C1 segment of cervical spinal cord (tissue), 14 donors: ENCODE measurements at regions not wholly inside any gene's neighbourhood (a gene's known extent, or its start where the extent isn't known, plus 50 kb on each side); places are given as distances from the start of the nearest gene placed in this dataset.
"Not testable (repeated sequence)": the region's sequence is repeated elsewhere in the genome, so short reads cannot be mapped to it uniquely, and the experiment has no call there.

Experiments
- DNase-seq, 14 donors: peaks; one replicate each; lab custom pipeline; 2025; lab: John Stamatoyannopoulos, UW

DNA sequence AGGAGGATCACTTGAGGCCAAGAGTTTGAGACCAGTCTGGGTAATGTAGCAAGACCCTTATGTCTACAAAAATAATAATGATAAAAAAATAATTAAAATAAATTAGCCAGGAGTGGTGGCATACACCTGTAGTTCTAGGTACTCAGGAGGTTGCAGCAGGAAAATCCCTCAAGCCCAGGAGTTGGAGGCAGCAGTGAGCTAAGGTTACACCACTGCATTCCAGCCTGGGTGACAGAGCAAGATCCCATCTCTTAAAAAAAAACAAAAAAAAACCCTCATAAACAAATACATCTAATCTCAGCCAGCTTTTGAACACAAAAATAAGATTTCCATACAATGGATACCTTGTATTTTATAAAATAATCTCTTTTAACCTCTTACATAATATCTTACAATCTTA is 363.3 kb upstream of the KLF4 start:
- no peak for DNase-seq

GRCh38 chr9:107850653-107851052 is 361.1 kb upstream of the KLF4 start:
- DNase-seq = no peak

DNA sequence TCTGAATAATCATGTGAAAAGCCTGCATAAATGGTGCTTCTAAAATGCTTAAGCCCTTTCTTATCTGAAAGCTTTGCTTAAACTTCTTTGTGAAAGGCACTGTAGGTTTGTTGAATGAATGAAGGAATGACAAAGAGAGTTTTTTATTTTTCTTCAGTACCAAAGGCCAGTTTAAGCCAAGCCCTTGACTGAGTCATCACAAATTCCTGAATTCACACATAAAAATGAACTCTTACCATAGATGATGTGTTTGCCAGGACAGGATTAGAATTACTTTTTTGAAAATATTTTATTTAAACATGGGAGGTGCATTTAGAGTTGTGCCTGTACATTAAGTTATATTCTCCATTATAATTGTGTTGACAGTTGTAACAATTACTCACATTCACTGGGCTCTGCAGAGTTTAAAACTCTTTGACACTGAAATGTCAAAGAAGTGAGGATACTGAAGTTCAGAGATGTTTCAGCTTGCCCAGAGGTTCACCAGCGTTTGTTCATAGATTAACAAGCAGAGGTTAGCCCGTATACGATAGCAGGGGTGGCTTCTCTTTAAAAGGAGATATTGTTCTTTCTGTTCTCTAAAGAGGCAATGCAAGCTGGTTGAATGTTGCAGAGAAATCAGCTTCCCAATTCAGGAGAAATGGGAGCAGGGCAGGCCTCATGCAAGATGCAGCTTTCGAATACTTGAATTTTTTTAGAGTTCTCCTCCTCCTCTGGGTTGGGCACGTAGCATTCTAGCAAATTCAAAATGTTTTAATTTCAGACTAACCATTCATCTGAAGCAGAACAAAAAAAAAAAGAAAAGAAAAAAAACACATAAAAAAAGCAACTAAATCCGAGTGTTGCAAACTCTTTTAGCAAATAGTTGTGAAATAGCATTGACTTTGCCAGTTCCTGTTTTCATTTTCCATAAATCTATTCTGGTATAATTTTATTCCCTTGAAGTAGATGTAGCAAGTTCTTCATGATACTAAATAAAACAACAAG is 358.7 kb upstream of the KLF4 start:
- no peak for DNase-seq

GRCh38 chr9:107842530-107842929 is 353.0 kb upstream of the KLF4 start:
- DNase-seq = no peak

- DNase-seq = no peak
These were observed 351.5 kb upstream of the KLF4 start for GRCh38 chr9:107841076-107841475.

DNA sequence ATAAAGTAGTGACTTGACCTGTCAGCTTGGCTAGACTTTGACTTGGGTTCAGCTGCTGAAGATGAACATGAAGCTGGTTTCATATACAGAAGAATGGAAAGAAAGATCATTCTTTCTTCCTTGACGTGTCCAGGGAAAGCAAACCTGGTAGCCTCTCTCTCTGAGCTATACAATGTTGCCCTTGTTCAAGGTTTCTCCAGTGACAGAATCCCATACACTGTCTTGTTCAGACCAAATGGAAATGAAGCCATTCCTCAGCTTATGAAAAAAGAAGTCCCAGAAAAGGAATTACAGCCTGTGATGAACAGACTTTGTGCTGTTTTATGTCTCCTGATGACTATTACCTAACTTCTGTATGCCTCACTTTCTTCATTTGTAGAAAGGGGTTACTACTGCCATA is 349.8 kb upstream of the KLF4 start:
- no peak for DNase-seq

DNA sequence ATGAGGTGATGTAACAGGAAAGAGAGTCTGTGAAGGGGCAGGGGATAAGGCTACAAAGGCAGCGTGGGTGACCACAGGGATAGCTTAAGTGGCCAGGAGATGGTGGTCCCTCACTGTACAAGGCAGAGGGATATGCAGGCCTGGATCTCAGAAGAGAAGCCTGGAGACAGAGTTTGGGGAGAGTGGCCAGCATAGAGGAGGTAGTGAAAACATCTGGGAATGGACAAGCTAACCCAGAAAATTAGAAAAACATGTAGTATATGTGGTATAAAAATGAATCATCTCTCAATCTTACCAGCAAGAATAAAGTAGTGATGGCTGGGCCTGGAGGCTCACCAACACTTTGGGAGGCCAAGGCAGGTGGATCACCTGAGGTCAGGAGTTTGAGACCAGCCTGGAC is 349.2 kb upstream of the KLF4 start:
- DNase-seq = no peak

DNA sequence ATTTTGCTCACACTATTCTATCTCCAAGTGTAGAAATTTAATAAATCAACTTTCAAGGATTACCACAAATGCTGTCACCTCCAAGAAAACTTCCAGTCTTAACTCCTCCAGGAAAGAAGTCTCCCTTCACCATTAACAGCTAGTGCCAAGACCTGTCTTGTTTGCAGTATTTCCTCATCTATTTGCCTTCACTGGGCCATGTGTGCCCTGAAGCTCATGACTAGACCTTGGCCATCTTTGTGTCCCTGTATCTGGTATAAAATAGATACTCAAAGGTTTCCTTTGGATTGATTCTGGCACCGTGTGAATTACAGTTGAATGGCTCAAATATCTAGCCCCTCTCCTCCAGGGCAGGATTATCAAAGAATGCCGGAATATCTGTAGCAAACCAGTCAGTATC is 346.7 kb upstream of the KLF4 start:
- DNase-seq = no peak

- no peak for DNase-seq
These were observed 343.7 kb upstream of the KLF4 start for GRCh38 chr9:107833295-107833694.

- DNase-seq = no peak
These were observed 343.3 kb upstream of the KLF4 start for GRCh38 chr9:107832871-107833270.

- no peak for DNase-seq
These were observed 340.9 kb upstream of the KLF4 start for GRCh38 chr9:107830479-107830878.

GRCh38 chr9:107827884-107828283 is 338.3 kb upstream of the KLF4 start:
- no peak for DNase-seq

GRCh38 chr9:107827304-107827703 is 337.7 kb upstream of the KLF4 start:
- DNase-seq = no peak

DNA sequence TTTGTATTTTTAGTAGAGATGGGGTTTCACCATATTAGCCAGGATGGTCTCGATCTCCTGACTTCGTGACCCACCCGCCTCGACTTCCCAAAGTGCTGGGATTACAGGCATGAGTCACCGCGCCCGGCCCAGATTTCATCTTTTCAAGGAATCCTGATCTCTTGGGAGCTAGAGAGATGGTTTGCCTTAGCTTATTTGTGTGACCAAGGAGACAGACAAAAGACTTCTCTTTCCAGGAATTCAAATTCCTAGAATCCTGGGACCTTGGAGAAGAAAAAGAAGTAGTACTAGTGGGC is 337.1 kb upstream of the KLF4 start:
- not testable (repeated sequence) for DNase-seq

- no peak for DNase-seq
These were observed 335.0 kb upstream of the KLF4 start for GRCh38 chr9:107824556-107824955.

DNA sequence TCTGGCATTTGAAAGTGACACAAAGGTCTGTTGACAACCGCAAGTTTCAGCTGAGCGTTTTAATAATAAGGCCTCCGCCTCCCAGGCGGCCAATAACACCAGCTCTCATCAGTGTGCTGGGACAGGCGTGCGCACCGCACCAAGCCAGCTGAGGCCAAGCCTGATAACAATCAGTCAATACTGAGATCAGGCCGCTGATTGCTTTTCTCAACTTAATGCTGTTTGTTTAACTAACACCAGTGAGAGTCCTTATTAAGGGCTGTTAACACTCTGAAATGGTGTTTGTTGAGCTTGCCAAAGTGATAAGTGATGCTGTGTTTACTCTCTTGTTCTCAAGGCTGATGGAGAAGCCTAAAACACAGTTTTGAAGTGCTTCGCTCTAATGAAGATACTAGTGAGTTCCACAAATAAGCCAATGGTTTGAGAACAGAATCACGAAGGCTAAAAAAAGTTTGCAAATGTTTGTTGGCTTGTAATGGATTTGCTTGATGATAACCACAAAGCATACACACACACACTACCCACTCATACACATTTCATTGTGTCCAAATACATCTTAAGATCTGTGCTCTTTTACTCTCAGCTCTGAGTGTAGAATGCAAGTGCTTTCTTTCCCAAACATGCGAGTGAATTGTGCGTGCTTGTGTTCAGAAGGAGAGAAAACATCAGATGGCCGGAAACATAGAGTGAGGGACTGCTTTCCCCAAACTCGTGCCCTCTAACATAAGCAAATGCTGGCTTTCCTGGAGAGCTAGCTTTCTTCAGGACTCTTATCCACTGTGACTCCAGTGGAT is 330.4 kb upstream of the KLF4 start:
- DNase-seq = peak in 1 of 14 donors; percentile 5

DNA sequence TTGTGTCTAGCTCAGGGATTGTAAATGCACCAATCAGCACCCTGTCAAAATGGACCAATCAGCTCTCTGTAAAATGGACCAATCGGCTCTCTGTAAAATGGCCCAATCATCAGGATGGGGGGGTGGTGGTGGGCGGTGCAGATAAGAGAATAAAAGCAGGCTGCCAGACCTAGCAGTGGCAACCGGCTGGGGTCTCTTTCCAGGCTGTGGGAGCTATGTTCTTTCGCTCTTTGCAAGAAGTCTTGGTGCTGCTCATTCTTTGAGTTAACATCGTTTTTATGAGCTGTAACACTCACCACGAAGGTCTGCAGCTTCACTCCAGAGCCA is 328.9 kb upstream of the KLF4 start:
- DNase-seq = not testable (repeated sequence)

GRCh38 chr9:107817595-107818502 is 328.3 kb upstream of the KLF4 start:
- not testable (repeated sequence) for DNase-seq

- DNase-seq = no peak
These were observed 327.0 kb upstream of the KLF4 start for GRCh38 chr9:107816561-107817021.

GRCh38 chr9:107815782-107816560 is 326.4 kb upstream of the KLF4 start:
- no peak for DNase-seq

DNA sequence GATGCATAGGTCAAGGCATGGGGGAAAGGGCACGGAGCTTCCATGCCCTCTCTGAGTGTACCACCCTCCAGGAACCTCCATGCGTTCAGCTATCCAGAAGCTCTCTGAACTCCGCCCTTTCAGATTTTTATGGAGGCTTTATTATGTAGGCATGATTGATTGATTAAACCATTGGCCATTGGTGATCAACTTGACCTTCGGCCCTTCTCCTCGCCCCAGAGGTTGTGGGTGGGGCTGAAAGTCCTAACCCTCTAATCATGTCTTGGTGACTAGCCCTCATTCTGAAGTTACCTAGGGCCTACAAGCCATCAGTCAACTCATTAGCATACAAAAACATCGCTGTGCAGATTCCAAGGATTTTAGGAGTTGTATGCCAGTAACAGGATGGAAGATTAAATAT is 323.7 kb upstream of the KLF4 start:
- DNase-seq = no peak
